Peyer's patch (tissue), 4 donors: ENCODE measurements at regions not wholly inside any gene's neighbourhood (a gene's known extent, or its start where the extent isn't known, plus 50 kb on each side); places are given as distances from the start of the nearest gene placed in this dataset.

Source experiments
- DNase-seq, 3 donors: peaks; one replicate each; pipeline ENCODE4 v3.0.0-alpha.2; 2017 to 2019
- H3K27ac ChIP-seq, 4 donors: fragments of 200-600 bp; sonication (generic); one replicate each; pipeline ENCODE4 v1.5.1; 2016 to 2019
- H3K27me3 ChIP-seq, 2 donors: fragments of 200-600 bp; sonication (generic); one replicate each; pipeline ENCODE4 v1.5.1; 2019
- H3K36me3 ChIP-seq, 3 donors: fragments of 200-600 bp; sonication (generic); one replicate each; pipeline ENCODE4 v1.5.1; 2016 to 2019
- H3K4me1 ChIP-seq, 4 donors: fragments of 200-600 bp; sonication (generic); one replicate each; pipeline ENCODE4 v1.5.1; 2016 to 2019
- H3K4me3 ChIP-seq, 4 donors: fragments of 200-600 bp; sonication (generic); 1 replicate in 3 of 4; 2 replicates in 1 of 4; pipeline ENCODE4 v1.5.1; 2016 to 2019; ENCODE audit warnings: mild to moderate bottlenecking in 1 of 4
- H3K9me3 ChIP-seq, 4 donors: fragments of 200-600 bp; sonication (generic); one replicate each; pipeline ENCODE4 v1.5.1; 2016 to 2019; ENCODE audit warnings: mild to moderate bottlenecking in 1 of 4
- POLR2A ChIP-seq, 2 donors: fragments of 450-650 bp; IDR thresholded peaks; one replicate each; pipeline ENCODE4 v1.5.1; 2017; ENCODE audit warnings: antibody characterized with exemption in 2 of 2, mild to moderate bottlenecking in 2 of 2, moderate library complexity in 2 of 2
- TF ChIP-seq, protein P1 (sequence below), 6 experiments: fragments of 450-650 bp in 4 of 6; fragments of 200-600 bp in 2 of 6; sonication (generic) in 1 of 6; IDR thresholded peaks; one replicate each; pipeline ENCODE4 v1.5.1; 2017 to 2019; ENCODE audit warnings: antibody characterized with exemption in 6 of 6, mild to moderate bottlenecking in 3 of 6, moderate library complexity in 1 of 6

DNA sequence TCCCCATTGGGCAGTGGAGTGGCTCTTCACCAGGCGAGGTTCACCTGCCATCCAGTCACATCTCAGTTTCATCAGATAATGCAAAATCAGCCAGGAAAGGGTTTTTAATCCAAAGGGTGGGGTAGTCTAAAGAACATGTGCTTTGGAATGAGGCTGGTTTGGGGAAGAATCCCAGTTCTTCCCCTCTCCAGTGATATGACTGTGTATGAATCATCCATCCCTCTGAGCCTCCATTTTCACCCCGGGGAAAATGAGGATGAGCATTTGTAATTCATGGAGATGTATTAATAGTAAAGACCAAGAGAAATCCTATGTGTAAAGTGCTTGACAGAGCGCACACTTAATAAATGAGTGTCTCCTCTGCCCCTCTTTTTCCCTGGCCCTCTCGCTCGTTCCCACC lies 215.1 kb upstream of the FGGY start:
- Histone ChIP-seq H3K4me1 (peaks cover 0 to 13% (median 0%) of the 10 kb centered on the region in 4 donors), H3K27ac (no peak overlapping the region), H3K4me3 (no peak overlapping the region), H3K36me3 (no peaks in the 10 kb centered on the region), H3K27me3 (no peaks in the 10 kb centered on the region), H3K9me3 (no peaks in the 10 kb centered on the region)
- no peak for TF ChIP-seq POLR2A (IDR thresholded peaks at IDR 0.05)
- TF ChIP-seq, protein P1, sequence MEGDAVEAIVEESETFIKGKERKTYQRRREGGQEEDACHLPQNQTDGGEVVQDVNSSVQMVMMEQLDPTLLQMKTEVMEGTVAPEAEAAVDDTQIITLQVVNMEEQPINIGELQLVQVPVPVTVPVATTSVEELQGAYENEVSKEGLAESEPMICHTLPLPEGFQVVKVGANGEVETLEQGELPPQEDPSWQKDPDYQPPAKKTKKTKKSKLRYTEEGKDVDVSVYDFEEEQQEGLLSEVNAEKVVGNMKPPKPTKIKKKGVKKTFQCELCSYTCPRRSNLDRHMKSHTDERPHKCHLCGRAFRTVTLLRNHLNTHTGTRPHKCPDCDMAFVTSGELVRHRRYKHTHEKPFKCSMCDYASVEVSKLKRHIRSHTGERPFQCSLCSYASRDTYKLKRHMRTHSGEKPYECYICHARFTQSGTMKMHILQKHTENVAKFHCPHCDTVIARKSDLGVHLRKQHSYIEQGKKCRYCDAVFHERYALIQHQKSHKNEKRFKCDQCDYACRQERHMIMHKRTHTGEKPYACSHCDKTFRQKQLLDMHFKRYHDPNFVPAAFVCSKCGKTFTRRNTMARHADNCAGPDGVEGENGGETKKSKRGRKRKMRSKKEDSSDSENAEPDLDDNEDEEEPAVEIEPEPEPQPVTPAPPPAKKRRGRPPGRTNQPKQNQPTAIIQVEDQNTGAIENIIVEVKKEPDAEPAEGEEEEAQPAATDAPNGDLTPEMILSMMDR (IDR thresholded peaks at IDR 0.05): no peak
- DNase-seq: no peak

DNA sequence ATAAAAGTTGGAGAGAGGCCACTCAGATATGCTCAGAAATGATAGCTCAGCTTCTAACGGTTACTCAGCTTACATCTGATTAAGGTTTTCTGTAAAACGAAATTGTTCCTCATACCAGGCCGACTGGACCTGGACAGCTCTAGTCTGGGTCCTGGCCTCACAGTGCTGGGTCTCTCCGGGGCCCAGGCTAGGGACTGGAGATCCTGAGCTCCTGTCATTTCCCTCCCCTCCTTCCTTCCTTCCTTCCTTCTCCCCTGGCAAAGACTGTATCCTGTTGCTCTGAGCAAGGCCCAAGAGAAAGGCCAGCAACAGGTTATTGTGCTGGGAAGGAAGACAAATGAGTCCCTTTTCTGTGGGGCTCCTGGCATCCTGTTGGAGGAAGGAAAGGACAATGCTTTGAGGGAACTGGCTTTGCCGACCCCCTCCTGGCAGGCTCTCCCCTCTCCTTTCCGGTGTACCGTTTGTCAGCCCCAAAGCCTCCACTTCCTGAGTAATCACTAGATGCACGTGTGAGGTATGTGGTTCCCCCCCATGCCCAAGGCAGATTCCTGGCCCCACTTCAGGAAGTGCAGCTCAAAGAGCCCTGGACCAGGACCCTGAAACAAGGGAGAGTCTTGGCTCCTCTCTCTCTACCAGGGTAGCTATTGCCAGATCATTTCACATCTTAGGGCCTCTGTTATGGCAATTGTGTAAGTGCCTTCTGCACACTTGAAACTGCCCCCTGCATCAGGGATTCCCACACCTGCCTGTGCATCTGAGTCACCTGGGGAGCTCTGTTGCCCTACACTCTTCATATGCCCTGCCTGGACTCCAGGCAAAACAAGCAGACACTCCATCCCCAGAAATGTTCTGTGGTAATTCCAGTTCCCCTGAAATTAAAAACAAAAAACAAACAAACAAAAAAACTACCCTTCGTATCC lies 212.7 kb upstream of the FGGY start:
- H3K4me1 ChIP-seq: peaks cover 0 to 5% (median 0%) of the 10 kb centered on the region in 4 donors
- TF ChIP-seq, protein P1 (IDR thresholded peaks at IDR 0.05): no peak
- no peak for TF ChIP-seq POLR2A (IDR thresholded peaks at IDR 0.05)
- H3K4me3 ChIP-seq: no peak overlapping the region
- no peaks in the 10 kb centered on the region for H3K27me3 ChIP-seq
- peaks cover 0 to 4% (median 0%) of the 10 kb centered on the region in 4 donors for H3K9me3 ChIP-seq
- H3K36me3 ChIP-seq: no peaks in the 10 kb centered on the region
- no peak for DNase-seq
- peak overlapping the region in 2 of 4 donors; percentile 15 to 55 for H3K27ac ChIP-seq

DNA sequence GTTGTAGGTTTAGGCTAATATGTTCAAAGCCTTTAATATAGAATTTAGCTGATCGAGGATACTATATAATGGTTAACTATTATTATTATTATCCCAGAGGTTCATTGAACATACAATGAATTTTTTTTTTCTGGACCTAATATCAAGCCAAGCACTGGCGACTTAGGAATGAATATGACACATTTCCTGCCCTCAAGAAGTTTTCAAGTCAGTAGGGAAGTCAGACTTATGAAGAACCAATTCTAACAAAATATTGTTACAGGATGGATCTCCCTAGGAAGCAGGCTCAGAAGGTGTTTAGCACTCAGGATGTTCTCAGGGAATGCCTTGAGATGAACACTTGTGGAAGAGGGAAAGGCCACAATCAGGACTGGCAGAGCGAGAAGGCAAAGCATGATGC lies 211.8 kb upstream of the FGGY start:
- no peak for DNase-seq
- no peak overlapping the region for H3K27ac ChIP-seq
- TF ChIP-seq POLR2A (IDR thresholded peaks at IDR 0.05): no peak
- TF ChIP-seq, protein P1 (IDR thresholded peaks at IDR 0.05): no peak

DNA sequence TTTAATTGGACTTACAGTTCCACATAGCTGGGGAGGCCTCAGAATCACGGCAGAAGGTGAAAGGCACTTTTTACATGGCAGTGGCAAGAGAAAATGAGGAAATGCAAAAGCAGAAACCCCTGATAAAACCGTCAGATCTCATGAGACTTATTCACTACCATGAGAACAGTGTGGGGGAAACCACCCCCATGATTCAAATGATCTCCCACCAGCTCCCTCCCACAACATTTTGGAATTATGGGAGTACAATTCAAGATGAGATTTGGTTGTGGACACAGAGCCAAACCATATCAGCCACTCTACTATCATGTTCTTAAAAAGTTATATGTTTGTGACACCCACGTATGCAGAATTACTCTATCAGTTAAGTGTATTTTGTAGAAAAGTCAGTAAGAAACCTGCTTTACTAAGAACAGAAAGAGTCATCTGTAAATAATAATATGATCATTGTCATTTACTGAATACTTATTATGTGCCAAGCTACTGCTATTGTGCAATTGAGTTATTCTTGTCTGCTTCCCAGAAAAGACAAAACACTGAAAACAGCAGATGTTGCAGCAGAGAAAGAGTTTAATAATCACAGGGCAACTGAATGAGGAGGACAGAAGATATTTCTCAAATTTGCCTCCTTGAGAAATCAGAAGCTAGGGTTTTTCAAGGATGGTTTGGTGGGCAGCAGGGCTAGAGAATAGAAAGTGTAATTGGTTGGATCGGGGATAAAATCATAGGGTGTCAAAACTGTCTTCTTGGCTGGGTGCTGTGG lies 207.7 kb upstream of the FGGY start:
- TF ChIP-seq, protein P1 (IDR thresholded peaks at IDR 0.05): no peak
- TF ChIP-seq POLR2A (IDR thresholded peaks at IDR 0.05): no peak
- no peak overlapping the region for H3K4me3 ChIP-seq
- H3K36me3 ChIP-seq: no peaks in the 10 kb centered on the region
- peaks cover 0 to 5% (median 0%) of the 10 kb centered on the region in 4 donors for H3K9me3 ChIP-seq
- DNase-seq: no peak
- peaks cover 0 to 3% (median under 1%) of the 10 kb centered on the region in 4 donors for H3K4me1 ChIP-seq
- H3K27me3 ChIP-seq: no peaks in the 10 kb centered on the region
- H3K27ac ChIP-seq: no peak overlapping the region

More for the DNA sequence above, 211.8 kb upstream of the FGGY start:
- Histone ChIP-seq H3K27me3 (no peaks in the 10 kb centered on the region), H3K4me1 (peaks cover 0 to 4% (median 0%) of the 10 kb centered on the region in 4 donors), H3K4me3 (no peak overlapping the region), H3K36me3 (no peaks in the 10 kb centered on the region), H3K9me3 (peaks cover 0 to 5% (median 0%) of the 10 kb centered on the region in 4 donors)

DNA sequence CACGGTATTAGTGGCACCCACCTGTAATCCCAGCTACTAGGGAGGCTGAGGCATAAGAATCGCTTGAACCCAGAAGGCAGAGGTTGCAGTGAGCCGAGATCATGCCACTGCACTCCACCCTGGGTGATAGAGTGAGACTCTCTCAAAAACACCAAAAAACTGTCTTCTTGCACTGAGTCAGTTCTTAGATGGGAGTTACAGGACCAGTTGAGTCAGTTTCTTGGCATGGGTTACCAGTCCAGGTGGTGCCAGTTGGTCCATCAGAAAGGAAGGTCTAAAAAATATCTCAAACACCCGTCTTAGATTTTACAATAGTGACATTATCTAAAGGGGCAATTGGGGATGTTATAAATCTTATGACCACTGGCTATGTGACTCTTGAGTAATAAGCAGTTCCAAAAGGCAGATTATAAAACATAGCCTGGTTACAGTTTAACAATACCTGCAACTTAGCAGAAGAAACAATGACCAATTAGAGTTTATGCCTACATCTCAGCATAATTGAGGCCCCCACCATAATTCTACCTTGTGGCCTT lies 206.9 kb upstream of the FGGY start:
- no peaks in the 10 kb centered on the region for H3K36me3 ChIP-seq

More for the DNA sequence above, 206.9 kb upstream of the FGGY start:
- Histone ChIP-seq H3K4me3 (no peak overlapping the region), H3K27ac (no peak overlapping the region), H3K4me1 (peaks cover 0 to 3% (median 0%) of the 10 kb centered on the region in 4 donors), H3K9me3 (peaks cover 0 to 5% (median 0%) of the 10 kb centered on the region in 4 donors), H3K27me3 (no peaks in the 10 kb centered on the region)
- no peak for DNase-seq
- TF ChIP-seq, protein P1 (IDR thresholded peaks at IDR 0.05): no peak
- no peak for TF ChIP-seq POLR2A (IDR thresholded peaks at IDR 0.05)
